Dedifferentiated amniotic fluid mesenchymal stem cell (primary cell): ENCODE measurements at regions not wholly inside any gene's neighbourhood (a gene's known extent, or its start where the extent isn't known, plus 50 kb on each side); places are given as distances from the start of the nearest gene placed in this dataset.

ENCODE experiments used
- DNase-seq: peaks from one replicate; pipeline ENCODE4 v3.0.0-alpha.2; 2016; ENCODE audit errors: extremely low spot score

DNA sequence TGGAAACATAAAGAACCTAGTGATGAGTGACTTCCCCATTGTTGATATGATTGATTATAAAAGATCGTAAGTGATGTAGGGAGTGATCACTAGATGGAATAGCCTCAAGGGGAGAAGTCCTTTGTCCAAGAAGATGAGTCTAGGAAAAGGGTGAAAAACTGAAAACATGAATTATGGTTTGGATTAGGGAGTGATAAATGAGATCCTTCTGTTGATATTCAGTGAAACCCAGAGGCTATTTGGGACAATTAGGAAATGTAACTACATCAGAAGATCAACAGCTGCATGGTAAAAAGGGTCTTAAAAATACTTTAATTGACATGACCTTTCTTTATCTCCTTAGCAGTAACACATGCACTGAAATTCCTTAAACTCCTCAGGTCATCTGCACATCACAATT lies 124.0 kb upstream of the UNC5C start:
- DNase-seq: no peak

DNA sequence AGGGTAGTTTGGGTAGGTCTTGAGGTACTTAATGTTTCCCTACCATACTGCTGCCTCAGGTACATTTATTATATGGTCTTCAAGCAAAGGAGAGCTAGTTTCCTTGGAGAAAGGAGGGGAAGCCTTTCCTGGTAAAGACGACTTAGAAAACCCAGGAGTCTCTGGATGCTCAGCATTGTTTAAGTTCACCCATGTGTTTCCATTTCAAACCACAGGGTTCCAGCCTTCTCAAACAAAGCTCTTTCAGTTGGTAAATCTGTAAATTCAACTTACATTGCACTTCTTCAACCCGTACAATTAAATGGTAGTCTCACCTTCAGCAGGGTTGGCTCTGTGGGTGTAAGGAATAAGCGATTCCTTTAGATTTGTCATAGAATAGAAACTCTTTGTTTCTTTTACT lies 111.9 kb upstream of the UNC5C start:
- no peak for DNase-seq

DNA sequence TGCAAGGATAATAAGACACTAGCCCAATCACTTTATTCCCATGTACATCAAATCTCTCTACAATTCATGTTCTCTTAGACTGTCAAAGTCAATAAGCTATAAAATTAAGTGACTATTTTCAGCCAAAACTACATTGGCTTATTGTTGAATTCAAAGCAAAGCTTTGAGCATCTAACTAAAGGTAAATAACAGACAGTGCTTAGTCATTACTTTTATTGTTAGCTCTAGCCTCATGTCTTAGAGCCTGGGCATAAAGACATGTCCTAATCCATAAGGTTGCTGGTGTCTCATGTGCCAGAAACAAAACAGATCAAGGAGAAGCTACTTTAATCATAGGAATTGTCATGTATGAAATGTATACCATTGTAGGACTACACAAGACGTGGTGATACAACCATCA lies 103.1 kb upstream of the UNC5C start:
- DNase-seq: no peak

DNA sequence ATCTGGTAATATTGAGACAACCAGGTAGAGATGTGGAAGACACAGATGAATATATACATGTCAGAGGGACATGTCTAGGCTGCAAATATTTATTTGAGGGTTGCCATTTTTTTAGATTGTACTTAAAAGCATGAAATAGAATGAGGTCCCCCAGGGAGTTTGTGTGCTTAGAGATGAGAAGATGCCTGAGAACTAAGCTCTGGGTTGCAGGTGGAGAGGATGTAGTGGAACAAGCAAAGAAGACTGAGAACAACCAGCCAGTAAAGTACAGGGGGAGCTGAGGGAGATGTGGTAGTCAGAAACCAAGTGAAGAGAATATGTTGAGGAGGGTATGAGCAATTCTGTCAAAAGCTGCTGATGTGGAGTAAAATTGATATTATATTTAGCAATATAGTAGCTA lies 95.6 kb upstream of the UNC5C start:
- DNase-seq: no peak

DNA sequence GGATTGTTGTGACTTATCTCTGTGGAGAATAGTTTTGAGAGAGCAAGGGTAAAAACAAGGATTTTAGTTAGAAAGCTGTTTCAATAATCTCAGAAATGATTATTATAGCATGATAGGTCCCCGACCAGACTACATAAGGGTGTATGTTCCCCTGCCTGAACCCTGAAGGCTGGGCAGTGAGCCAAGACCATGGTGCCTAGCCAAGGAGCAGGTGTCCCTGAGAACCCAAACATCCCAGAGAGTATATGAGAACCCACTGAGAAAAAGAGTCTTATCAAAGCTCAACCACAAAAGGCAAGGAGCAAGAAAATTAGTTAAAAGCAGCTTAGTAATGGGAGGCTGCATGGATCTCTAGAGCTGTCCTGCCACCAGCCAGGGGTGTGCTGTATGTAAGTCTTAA lies 94.9 kb upstream of the UNC5C start:
- no peak for DNase-seq

DNA sequence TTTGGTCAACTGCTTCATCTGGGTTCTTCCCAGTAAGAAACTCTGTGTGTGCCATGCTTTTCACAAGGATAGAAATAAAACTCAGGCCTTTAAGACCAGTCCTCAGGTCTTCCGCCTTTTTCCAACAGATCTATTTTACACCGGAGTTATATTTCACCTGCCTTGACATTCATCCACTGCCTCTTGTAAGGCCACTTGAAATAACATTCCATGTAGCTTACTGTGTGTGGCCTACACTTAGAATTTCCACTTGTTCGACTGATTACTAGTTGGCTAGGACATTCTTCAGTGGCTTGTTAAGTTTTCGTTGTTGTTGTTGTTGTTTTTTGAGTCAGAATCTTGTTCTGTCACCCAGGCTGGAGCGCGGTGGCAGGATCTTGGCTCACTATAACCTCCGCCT lies 92.8 kb upstream of the UNC5C start:
- no peak for DNase-seq

DNA sequence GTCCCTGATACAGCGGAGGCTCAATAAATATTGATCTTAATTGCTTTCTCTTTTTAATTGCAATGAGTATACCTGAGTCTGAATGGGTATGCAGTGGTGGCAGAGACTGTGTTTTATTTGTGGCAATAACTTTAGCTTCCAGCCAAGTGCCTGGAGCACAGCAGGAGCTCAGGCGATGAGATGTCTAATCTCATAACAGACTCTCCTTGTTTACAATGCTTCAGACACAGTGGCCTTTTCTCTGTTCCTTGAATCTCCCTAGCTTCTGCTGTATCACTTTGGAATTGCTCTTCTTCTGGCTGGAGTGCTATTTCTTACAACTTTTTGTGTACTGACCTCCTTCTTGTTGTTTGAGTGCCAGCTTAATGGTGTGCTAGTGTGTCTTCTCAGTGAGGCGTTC lies 91.5 kb upstream of the UNC5C start:
- no peak for DNase-seq

DNA sequence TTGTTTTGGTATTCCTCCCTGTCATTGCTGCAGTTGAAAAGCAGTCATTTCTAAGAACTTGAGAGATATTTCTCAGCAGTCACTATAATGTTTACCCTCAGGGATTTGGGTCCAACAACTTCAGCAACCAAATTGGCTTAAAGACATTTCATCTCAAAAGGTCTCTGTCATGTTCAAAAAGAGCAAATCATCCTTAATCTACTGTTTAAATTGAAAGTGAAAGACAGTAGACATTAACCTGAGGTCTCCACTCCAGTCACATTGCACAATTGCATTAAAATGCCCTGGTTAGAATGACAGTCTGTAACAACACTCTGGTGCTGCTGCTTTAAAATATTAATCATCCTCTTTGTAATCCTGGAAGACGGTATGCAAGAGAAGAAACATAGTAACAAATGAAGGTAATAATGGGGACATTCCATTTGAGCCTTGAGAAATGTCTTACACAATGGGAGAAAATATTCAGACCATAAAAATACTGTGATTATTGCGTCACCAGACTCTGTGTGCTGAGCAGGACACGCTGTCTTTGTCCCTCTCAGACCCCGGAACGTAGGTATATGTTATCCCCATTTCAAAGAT lies 90.2 kb upstream of the UNC5C start:
- no peak for DNase-seq

DNA sequence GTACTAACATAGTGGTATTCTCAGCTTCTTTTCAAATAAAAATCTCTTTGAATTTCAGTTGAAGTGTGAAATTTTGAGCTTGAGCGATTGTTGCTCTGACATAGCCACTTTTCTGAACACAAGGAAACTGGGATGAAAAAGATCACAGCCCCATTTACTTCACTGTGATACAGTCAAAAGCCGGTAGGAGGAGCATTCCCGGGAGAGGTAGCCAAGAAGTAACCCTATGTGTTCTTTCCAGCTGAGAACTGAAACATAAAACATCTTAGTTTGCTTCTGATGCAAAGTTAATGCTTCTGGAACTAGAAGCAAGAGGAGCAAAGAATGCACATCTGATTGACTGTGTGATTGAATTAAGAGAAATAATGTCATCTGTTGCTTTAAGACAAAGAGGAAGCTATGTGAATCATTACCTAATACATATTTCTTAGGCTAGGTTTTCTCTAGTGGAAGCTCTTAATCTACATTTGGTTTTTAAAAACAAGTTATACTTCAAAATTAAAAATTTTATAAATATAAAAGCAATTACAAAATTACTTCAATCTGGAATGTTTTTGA lies 88.3 kb upstream of the UNC5C start:
- no peak for DNase-seq

DNA sequence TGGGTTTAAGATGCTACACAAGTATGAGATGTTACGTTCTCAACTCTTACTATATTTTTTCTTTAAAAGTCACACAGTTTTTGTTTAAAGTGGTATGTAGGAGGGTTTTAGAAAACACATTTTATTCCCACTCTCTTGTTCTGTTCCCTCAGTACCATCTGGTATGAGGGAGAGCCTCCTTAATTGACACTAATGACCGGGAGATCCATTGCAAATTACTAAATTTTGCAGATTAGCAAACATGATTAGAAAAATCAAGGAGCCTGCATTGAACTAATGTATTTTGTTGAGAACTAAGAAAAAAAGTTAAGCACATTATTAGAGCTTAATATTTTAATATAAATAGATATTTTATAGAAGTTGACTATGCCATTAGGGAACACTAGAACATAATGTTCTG lies 87.3 kb upstream of the UNC5C start:
- no peak for DNase-seq

DNA sequence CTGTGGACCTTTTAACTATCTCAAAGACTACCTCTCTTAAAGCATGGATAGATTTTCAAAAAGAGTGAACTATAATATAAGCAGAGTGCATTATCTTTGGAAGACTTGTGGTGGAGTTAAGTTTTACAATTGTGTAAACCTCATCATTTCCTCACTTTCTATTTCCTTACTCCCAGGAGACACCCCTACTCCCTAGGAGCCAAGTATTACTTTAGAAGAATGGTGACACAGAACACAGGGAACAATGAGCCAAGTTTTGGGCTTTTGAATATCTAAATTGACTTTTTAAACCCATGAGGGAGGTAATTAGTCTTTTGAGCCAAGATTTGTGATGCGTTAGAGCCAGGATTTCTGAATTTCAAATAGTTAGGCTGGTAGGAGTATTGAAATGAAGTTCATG lies 78.9 kb upstream of the UNC5C start:
- no peak for DNase-seq

DNA sequence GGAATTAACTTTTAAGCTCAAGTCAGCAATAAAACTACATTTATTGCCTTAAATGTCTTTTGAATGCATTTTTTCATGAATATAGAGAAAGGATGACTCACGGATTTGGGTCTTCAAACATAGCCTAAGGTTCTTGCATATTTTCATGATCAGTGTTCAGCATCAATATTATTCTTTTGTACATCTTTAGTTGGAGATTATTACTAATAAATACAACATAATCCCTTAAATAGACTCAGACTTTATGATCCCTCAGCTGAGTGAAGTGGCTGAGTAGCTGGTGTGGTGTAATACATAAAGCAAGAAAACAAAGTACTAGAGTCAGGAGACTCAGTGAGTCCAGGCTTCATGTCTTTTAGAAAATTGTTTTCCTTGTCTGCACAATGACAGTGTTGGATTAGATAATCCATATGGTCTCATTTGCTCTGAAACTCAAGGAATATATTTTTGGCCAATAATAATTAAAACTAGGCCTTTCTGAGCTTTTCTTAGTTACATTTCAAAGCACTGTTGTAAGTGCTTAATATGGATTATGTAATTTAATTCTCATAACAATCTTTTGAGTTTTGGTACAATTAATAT lies 78.3 kb upstream of the UNC5C start:
- no peak for DNase-seq

DNA sequence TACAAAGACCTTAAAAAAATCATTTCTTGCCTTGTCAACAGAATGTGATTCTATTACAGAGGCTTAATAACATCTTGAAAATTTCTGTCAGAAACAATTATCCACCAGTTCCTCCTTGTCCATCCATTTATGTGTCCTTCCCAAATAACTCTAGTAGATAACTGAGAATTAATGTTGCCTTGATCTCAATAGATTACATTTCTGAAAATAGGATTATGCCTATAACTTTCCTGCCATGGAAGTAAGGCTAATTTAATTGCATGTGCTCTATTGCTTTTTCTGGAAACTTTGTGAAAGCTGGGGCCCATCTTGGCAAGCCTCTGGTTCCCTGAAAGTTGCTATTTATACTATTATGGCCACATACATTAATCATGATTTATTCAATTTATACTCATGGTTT lies 76.2 kb upstream of the UNC5C start:
- DNase-seq: no peak

DNA sequence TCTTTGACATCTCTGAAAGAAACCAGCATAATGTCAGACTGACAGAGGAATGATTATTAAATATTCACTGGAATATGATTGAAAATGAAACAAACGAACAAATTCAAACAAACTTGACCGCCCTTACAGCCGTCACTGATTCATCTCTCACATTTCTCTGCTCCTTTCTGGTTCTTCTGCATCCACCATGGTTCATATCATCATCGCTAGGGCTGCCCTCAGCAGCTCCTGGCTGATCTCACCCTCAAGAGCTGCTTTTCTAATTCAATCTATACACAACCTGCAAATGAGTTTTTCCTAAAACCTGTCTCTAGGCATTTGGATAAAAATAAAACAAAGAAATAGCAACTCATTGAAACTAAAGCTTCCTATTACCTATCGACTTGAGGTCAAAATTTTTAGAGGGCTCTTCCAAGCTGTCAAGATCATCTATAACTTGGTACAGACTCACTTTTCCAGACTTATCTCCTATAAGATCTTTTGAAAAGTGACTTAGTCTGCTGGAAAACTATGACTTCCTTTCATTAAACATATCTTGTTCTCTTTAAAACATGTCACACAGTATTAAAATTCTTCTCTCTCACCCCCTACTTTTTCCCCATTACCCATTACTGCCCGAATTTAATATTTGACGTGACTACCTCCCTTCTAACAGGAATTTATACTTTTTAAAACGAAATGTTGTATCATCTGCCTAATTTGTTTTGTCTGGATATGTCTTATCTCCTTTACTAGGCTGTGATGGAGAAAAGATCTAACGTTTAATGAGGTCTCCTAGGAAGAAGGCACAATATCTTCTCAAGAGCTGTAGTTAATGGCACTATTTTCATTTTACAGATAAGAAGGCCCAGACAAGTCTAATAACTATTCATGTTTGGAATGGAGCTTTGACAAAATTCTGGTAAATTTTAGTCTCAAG lies 71.0 kb upstream of the UNC5C start:
- no peak for DNase-seq

DNA sequence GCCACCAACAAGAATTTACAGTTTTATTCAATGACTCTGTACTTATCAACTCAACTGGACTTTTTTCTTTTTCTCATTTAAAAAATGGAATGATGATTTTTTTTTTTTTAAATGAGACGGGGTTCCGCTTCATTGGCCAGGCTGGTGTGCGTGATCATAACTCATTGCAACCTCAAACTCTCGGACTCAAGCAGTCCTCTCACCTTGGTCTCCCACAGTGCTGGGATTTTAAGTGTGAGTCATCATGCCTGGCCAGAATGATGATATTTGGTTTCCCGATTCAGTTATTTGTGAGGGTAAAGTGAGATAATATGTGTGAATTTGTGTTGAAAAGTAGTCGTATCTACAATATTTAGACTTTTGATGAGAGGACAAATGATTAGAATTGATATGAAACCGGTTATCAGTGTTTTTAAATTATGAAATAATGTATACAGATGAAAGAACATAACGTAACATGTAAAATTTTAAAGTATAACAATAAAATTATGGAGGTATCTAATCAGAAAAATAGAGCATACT lies 66.0 kb upstream of the UNC5C start:
- DNase-seq: no peak

DNA sequence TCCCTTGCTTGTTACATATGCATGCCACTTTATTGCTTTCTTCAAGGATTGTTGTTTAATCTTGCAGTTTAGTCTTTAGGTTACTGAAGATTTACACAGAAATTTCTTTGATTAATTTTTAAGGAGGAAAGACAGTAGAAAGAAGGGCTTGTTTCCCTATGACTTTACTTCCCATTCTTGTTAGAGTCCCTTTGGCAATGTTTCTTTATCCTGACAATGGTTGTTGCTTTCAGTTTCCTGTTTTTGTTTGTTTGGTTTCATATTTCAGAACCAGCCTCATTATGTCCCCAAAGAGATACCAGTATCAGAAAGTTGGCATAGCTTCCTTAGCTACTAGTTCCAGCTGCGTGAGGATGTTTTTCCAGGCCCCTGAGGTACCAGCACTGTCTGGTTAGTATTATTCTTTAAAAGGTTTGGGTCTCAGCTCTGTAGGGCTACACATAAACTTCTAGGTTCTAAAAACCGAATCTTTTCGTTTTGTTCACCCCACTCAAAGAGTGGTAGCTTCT lies 61.3 kb upstream of the UNC5C start:
- no peak for DNase-seq

DNA sequence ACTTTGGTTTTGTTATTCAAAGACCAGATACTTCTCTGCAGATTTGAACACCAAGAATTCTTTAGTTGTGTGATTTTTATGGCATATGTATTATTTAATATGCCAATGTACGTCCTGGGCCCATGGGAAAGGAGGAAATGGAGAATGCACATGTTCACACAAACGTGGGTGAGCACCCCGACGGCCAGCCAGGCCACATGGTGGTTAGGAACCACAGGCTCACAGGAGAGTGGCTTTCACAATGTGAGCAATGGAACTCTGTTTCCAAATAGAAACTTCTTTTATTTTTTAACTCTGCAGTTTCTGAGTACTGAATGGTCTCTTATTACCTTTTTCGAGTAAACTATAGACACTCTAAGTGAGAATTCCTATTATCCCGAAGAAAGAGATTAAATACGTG lies 58.0 kb upstream of the UNC5C start:
- DNase-seq: no peak

DNA sequence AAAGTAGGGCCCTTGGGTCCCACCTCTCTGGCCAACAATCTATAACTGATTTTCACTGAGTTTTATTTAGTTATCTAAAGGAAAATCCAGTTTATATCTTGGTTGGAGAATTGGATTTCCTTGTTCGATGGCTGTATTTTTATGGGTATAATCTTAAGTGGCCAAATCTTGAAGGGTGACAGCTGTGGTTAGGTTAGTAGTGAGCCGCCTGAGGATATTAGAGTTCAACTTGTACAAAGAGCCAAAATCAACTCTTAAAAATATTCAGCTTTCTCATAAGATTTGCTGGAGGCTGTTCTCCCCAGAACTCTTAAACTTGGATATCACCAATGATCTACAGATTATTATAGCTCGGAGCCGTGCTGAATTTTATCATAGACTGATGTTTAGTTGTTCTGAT lies 54.6 kb upstream of the UNC5C start:
- no peak for DNase-seq

DNA sequence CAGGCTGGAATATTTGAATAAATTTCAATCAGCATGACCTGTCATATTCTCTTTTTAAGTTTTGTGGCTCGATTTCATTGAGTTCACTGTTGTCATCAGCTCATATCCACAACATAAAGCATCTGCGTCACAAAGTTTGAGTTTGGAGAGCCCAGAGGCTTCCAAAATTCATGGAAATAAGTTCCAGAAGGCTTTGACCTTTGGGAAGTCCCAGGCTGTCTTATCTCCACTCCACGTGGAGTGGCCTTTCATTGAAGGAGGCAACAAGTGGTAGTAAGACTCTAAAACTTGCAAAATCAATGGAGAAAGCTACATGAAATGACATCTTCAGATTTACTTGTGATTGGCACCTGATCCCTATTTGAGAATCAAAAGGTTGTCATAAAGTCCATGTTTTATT lies 54.1 kb upstream of the UNC5C start:
- DNase-seq: no peak

DNA sequence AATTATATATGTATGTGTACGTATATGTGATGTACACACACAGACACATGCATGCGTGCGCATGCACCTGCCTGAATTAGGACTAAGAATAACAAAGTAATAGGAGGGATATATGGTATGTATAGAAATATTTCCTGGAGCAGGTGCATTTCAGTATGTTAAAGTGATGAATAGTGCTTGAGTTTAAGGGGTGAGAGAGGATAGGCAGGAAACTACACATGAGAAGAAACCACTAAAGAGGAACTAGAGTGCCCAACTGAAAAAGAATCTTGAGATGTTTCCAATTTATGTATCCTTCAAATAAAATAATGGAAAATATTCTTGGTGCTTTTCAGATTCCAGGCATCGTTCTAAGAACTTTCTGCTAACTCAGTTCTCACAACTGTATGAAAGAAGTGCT lies 52.6 kb upstream of the UNC5C start:
- DNase-seq: no peak

DNA sequence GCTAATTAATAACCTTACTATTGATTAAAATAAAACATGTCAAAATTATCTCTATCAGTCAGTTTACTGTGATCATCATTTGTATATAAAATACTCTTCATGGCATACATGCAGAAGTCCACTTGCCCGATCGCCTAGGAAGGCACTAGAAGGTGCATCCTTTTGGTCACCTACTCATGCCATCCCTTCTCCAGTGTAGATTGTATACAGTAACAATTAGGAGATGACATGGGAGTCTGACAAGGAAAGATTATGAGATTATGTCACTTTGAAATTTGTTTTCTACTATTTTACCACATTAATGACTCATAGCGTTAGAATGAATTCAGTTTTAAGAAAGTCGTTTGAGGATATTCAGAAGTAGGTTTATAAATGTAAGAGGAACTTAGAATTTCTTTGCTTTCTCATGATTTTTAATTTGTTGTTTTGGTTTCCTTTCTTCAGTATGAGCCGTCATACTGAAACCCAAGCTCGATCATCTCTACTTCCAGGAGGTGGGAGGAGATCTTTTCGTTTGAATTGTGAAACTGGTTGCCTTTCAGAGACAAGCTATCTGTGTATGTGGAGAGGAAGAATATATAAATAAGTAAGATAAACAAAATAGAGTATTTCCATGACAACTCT lies 51.1 kb upstream of the UNC5C start:
- no peak for DNase-seq
